Sciatic nerve (tissue), 2 donors: ENCODE measurements at regions not wholly inside any gene's neighbourhood (a gene's known extent, or its start where the extent isn't known, plus 50 kb on each side); places are given as distances from the start of the nearest gene placed in this dataset.

Source experiments
- ATAC-seq: fragments of 200-7000 bp; cut with Tn5 transposase; one replicate; pipeline ENCODE4 v1.9.1; 2020; ENCODE audit warnings: mild to moderate bottlenecking, moderate library complexity
- DNase-seq: peaks from one replicate; pipeline ENCODE4 v3.0.0-alpha.2; 2020; ENCODE audit warnings: low spot score
- intact Hi-C: fragments of 100-400 bp; cut with DNase I; formaldehyde crosslinking; loops from one replicate; pipeline ENCODE4 v1.14.2; 2022
- donor health status: DM: no; HTN: no; CAD: no.
- donor health status: DM: no; HTN: no; CAD: no.

- no peak for ATAC-seq
- no peak for DNase-seq
- intact Hi-C loops: no loop called here
Measured at GRCh38 chr7:46653848-46654247, 732.8 kb upstream of the IGFBP3 start.

- intact Hi-C loops: no loop called here
- ATAC-seq (no peak), DNase-seq (no peak)
Measured at GRCh38 chr7:46652317-46652716, 731.2 kb upstream of the IGFBP3 start.

- DNase-seq (no peak), ATAC-seq (no peak)
- intact Hi-C loops: no loop called here
Measured at GRCh38 chr7:46651561-46652088, 730.6 kb upstream of the IGFBP3 start.

- no peak for ATAC-seq
- intact Hi-C loops: no loop called here
- no peak for DNase-seq
Measured at GRCh38 chr7:46651070-46651469, 730.0 kb upstream of the IGFBP3 start.

- intact Hi-C loops: no loop called here
- ATAC-seq (no peak), DNase-seq (no peak)
Measured at GRCh38 chr7:46649876-46650275, 728.8 kb upstream of the IGFBP3 start.

GRCh38 chr7:46637793-46638735 is 717.0 kb upstream of the IGFBP3 start:
- ATAC-seq (no peak), DNase-seq (no peak)
- intact Hi-C loops: no loop called here

- no peak for DNase-seq
- no peak for ATAC-seq
- intact Hi-C loops: no loop called here
Measured at GRCh38 chr7:46636022-46636421, 715.0 kb upstream of the IGFBP3 start.

GRCh38 chr7:46633630-46634240 is 712.7 kb upstream of the IGFBP3 start:
- no peak for DNase-seq
- intact Hi-C loops: no loop called here

GRCh38 chr7:46633200-46633599 is 712.1 kb upstream of the IGFBP3 start:
- intact Hi-C loops: no loop called here
- DNase-seq (no peak), ATAC-seq (no peak)

More at GRCh38 chr7:46633630-46634240, 712.7 kb upstream of the IGFBP3 start:
- no peak for ATAC-seq

- no peak for ATAC-seq
- DNase-seq: no peak
- intact Hi-C loops: no loop called here
Measured at GRCh38 chr7:46630031-46630430, 709.0 kb upstream of the IGFBP3 start.

- DNase-seq: no peak
- intact Hi-C loops: no loop called here
- no peak for ATAC-seq
Measured at GRCh38 chr7:46628389-46628788, 707.3 kb upstream of the IGFBP3 start.

GRCh38 chr7:46626691-46627310 is 705.7 kb upstream of the IGFBP3 start:
- no peak for ATAC-seq
- intact Hi-C loops: no loop called here
- no peak for DNase-seq

GRCh38 chr7:46626261-46626660 is 705.2 kb upstream of the IGFBP3 start:
- DNase-seq: no peak
- no peak for ATAC-seq
- intact Hi-C loops: no loop called here

GRCh38 chr7:46625032-46625431 is 704.0 kb upstream of the IGFBP3 start:
- DNase-seq (no peak), ATAC-seq (no peak)
- intact Hi-C loops: no loop called here

- intact Hi-C loops: no loop called here
- ATAC-seq: no peak
Measured at GRCh38 chr7:46622251-46622650, 701.2 kb upstream of the IGFBP3 start.

GRCh38 chr7:46619723-46620310 is 698.7 kb upstream of the IGFBP3 start:
- intact Hi-C loops: no loop called here
- ATAC-seq (no peak), DNase-seq (no peak)

More at GRCh38 chr7:46622251-46622650, 701.2 kb upstream of the IGFBP3 start:
- no peak for DNase-seq

GRCh38 chr7:46616636-46617035 is 695.6 kb upstream of the IGFBP3 start:
- no peak for DNase-seq
- intact Hi-C loops: no loop called here
- no peak for ATAC-seq

GRCh38 chr7:46613551-46613950 is 692.5 kb upstream of the IGFBP3 start:
- no peak for DNase-seq
- intact Hi-C loops: no loop called here

GRCh38 chr7:46613116-46613515 is 692.0 kb upstream of the IGFBP3 start:
- no peak for ATAC-seq
- no peak for DNase-seq
- intact Hi-C loops: no loop called here

More at GRCh38 chr7:46613551-46613950, 692.5 kb upstream of the IGFBP3 start:
- no peak for ATAC-seq
